ENCODE measurements at regions not wholly inside any gene's neighbourhood (a gene's known extent, or its start where the extent isn't known, plus 50 kb on each side); places are given as distances from the start of the nearest gene placed in this dataset.

DNA sequence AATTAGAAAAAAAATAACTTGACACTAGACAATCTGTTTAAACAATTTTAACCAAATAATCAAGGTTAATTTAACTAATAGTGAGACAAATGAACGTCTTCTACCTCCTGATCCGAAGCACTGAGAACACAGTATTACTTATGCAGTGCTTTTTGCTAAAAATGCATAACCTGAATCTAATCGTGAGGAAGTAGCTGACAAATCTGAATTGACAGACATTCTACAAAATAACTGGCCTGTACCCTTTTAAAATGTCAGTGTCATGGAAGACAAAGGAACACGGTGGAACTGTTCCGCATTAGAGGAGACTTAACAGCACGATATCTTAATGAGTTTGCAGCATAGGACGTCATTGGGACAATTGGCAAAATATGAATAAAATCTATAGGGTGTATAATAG lies 631.2 kb upstream of the ZFP42 start:
- TF ChIP-seq, protein P1, sequence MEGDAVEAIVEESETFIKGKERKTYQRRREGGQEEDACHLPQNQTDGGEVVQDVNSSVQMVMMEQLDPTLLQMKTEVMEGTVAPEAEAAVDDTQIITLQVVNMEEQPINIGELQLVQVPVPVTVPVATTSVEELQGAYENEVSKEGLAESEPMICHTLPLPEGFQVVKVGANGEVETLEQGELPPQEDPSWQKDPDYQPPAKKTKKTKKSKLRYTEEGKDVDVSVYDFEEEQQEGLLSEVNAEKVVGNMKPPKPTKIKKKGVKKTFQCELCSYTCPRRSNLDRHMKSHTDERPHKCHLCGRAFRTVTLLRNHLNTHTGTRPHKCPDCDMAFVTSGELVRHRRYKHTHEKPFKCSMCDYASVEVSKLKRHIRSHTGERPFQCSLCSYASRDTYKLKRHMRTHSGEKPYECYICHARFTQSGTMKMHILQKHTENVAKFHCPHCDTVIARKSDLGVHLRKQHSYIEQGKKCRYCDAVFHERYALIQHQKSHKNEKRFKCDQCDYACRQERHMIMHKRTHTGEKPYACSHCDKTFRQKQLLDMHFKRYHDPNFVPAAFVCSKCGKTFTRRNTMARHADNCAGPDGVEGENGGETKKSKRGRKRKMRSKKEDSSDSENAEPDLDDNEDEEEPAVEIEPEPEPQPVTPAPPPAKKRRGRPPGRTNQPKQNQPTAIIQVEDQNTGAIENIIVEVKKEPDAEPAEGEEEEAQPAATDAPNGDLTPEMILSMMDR (IDR thresholded peaks at IDR 0.05) = no peak
- TF ChIP-seq EP300 (IDR thresholded peaks at IDR 0.05; ENCODE audit: low read depth) = no peak
- TF ChIP-seq POLR2AphosphoS5 (IDR thresholded peaks at IDR 0.05) = no peak
- no peak for TF ChIP-seq POLR2A (IDR thresholded peaks at IDR 0.05)
- Histone ChIP-seq H3K9me3 (no peaks in the 10 kb centered on the region), H3K27me3 (no peaks in the 10 kb centered on the region), H3K4me1 (no peaks in the 10 kb centered on the region), H3K4me3 (no peak overlapping the region), H3K27ac (no peak overlapping the region), H3K36me3 (no peaks in the 10 kb centered on the region)
- intact Hi-C loops (cut with DNase I; ENCODE audit: low total_unique reads) (no loop called here), in situ Hi-C loops (cut with MboI; ENCODE audit: low pct_ligation_motif_present in 1 of 4, low pct_unique_long_range_greater_than_20kb in 1 of 4, low sequenced_read_pairs in 3 of 4) (no loop called here)
- no peak for DNase-seq
- WGBS, 2 donors (ENCODE audit: low coverage in 1 of 2) = 84 to 85% methylated on average over 7 of the region's 7 CpGs

DNA sequence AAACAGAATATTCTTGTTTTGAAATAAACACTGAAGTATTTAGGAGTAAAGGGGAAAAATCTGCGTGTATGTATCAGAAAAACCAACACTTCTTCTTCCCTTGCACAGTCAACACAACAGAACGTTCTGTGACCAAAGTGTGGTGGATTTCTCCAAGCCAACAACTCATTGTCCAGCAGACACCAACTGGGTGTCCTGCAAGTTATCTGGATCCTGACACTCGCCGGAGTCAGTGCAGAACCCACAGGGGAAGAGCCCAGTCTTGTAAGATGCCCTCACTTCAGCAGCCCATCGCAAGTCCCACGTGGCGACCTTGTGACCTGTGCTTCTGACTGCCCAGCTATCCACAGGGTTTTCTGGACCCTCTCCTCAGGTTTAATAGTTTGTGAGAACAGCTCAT lies 630.7 kb upstream of the ZFP42 start:
- no peak for DNase-seq
- Histone ChIP-seq H3K9me3 (no peaks in the 10 kb centered on the region), H3K36me3 (no peaks in the 10 kb centered on the region), H3K27ac (no peak overlapping the region), H3K27me3 (no peaks in the 10 kb centered on the region), H3K4me3 (no peak overlapping the region), H3K4me1 (no peaks in the 10 kb centered on the region)
- in situ Hi-C loops (cut with MboI; ENCODE audit: low pct_ligation_motif_present in 1 of 4, low pct_unique_long_range_greater_than_20kb in 1 of 4, low sequenced_read_pairs in 3 of 4) = no loop called here
- intact Hi-C loops (cut with DNase I; ENCODE audit: low total_unique reads) = no loop called here
- WGBS, 2 donors (ENCODE audit: low coverage in 1 of 2) = 79 to 100% methylated on average over 1 to 7 of the region's 7 CpGs
- no peak for TF ChIP-seq POLR2A (IDR thresholded peaks at IDR 0.05)
- TF ChIP-seq EP300 (IDR thresholded peaks at IDR 0.05; ENCODE audit: low read depth) = no peak
- TF ChIP-seq, protein P1 (IDR thresholded peaks at IDR 0.05) = no peak
- TF ChIP-seq POLR2AphosphoS5 (IDR thresholded peaks at IDR 0.05) = no peak

DNA sequence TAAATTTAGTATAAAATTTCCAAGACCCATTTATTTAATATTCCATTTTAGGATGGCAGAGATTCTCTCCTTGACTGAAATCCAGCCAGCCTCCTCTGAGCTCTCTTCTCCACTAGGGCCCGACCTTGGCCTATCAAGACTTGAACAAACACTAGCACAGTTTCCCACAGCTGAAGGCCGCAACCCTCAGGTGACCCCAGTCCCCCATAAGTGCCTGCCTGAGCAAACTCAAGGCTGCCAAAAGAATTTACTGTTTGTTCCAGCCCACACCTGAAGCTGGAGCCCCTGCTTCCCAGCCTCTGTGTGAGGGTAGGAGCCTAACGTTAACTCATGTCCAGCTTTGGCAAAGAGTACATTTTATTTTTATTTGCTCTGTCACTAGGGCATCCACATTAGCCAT lies 629.0 kb upstream of the ZFP42 start:
- H3K4me1 ChIP-seq = no peaks in the 10 kb centered on the region

DNA sequence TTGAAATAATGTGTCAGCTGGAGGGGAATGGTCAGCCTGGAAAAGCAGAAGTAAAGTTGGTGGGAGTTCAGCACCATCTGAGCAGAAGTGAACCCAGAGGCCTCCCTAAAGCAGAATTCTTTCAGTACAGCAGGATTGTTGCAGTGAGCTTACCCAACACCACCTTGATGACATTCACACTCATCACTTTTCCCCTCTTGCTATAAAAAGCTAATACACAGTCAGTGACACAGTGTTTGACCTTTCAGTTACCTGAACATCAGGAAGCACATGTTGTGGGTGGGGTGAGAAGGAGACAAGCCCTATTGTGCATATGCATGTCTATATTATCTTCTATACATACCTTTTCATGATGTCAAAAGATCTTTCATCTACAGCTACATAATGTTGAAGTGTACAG lies 624.7 kb upstream of the ZFP42 start:
- Histone ChIP-seq H3K9me3 (no peaks in the 10 kb centered on the region), H3K36me3 (no peaks in the 10 kb centered on the region), H3K27ac (no peak overlapping the region), H3K27me3 (no peaks in the 10 kb centered on the region), H3K4me1 (peaks cover 0 to 7% (median 0%) of the 10 kb centered on the region in 4 donors), H3K4me3 (no peak overlapping the region)
- no peak for TF ChIP-seq EP300 (IDR thresholded peaks at IDR 0.05; ENCODE audit: low read depth)
- TF ChIP-seq, protein P1 (IDR thresholded peaks at IDR 0.05) = no peak
- no peak for TF ChIP-seq POLR2A (IDR thresholded peaks at IDR 0.05)
- no peak for TF ChIP-seq POLR2AphosphoS5 (IDR thresholded peaks at IDR 0.05)
- intact Hi-C loops (cut with DNase I; ENCODE audit: low total_unique reads) = no loop called here
- no peak for DNase-seq
- in situ Hi-C loops (cut with MboI; ENCODE audit: low pct_ligation_motif_present in 1 of 4, low pct_unique_long_range_greater_than_20kb in 1 of 4, low sequenced_read_pairs in 3 of 4) = no loop called here

More for the DNA sequence above, 629.0 kb upstream of the ZFP42 start:
- 83 to 88% methylated on average over 3 of the region's 3 CpGs for WGBS, 2 donors (ENCODE audit: low coverage in 1 of 2)
- Histone ChIP-seq H3K4me3 (no peak overlapping the region), H3K9me3 (no peaks in the 10 kb centered on the region), H3K27ac (no peak overlapping the region), H3K27me3 (no peaks in the 10 kb centered on the region), H3K36me3 (no peaks in the 10 kb centered on the region)
- in situ Hi-C loops (cut with MboI; ENCODE audit: low pct_ligation_motif_present in 1 of 4, low pct_unique_long_range_greater_than_20kb in 1 of 4, low sequenced_read_pairs in 3 of 4) = no loop called here
- intact Hi-C loops (cut with DNase I; ENCODE audit: low total_unique reads) = no loop called here
- no peak for DNase-seq
- TF ChIP-seq, protein P1 (IDR thresholded peaks at IDR 0.05) = no peak
- TF ChIP-seq POLR2AphosphoS5 (IDR thresholded peaks at IDR 0.05) = no peak
- TF ChIP-seq POLR2A (IDR thresholded peaks at IDR 0.05) = no peak
- no peak for TF ChIP-seq EP300 (IDR thresholded peaks at IDR 0.05; ENCODE audit: low read depth)

All from transverse colon (tissue), 4 donors.